ENCODE measurements at regions not wholly inside any gene's neighbourhood (a gene's known extent, or its start where the extent isn't known, plus 50 kb on each side); places are given as distances from the start of the nearest gene placed in this dataset.

- TF ChIP-seq, protein P1, sequence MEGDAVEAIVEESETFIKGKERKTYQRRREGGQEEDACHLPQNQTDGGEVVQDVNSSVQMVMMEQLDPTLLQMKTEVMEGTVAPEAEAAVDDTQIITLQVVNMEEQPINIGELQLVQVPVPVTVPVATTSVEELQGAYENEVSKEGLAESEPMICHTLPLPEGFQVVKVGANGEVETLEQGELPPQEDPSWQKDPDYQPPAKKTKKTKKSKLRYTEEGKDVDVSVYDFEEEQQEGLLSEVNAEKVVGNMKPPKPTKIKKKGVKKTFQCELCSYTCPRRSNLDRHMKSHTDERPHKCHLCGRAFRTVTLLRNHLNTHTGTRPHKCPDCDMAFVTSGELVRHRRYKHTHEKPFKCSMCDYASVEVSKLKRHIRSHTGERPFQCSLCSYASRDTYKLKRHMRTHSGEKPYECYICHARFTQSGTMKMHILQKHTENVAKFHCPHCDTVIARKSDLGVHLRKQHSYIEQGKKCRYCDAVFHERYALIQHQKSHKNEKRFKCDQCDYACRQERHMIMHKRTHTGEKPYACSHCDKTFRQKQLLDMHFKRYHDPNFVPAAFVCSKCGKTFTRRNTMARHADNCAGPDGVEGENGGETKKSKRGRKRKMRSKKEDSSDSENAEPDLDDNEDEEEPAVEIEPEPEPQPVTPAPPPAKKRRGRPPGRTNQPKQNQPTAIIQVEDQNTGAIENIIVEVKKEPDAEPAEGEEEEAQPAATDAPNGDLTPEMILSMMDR (IDR thresholded peaks at IDR 0.05; ENCODE audit: insufficient read depth, low read length, poor library complexity, severe bottlenecking): no peak
- TF ChIP-seq EZH2phosphoT487 (conservative IDR thresholded peaks at IDR 0.05; ENCODE audit: low read length): no peak
Observed at GRCh38 chr1:60703155-60703554, 379.2 kb upstream of the NFIA start.

All from SU-DHL-6 (cell line).